GM19025 (cell line): ENCODE measurements at regions not wholly inside any gene's neighbourhood (a gene's known extent, or its start where the extent isn't known, plus 50 kb on each side); places are given as distances from the start of the nearest gene placed in this dataset.

Source experiments
- ATAC-seq: cut with Tn5 transposase; IDR thresholded peaks from one replicate; pipeline ENCODE4 v1.9.1; 2021; ENCODE audit warnings: mild to moderate bottlenecking, low read depth, moderate library complexity; ENCODE audit not compliant: unreplicated experiment

DNA sequence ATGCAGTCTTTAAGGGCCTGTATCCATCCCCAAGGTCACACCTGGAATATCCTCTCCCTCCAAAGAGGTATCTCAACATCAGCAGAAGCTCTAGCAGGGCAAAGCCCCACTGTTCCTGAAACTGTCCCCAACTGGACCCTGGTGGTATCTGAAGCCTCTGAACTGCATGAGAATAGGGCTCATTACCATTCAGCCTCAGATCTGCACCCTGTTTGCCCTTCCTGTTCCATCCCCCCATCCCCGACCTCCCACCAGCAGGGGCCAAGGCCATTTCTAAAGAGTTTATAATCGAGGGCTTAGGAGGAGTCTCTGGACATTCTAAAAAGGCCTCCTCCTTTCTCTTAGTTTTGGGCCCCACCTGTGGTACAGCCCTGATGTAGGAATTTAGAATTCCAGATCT, 74.0 kb upstream of the THY1 start:
- ATAC-seq = no peak

DNA sequence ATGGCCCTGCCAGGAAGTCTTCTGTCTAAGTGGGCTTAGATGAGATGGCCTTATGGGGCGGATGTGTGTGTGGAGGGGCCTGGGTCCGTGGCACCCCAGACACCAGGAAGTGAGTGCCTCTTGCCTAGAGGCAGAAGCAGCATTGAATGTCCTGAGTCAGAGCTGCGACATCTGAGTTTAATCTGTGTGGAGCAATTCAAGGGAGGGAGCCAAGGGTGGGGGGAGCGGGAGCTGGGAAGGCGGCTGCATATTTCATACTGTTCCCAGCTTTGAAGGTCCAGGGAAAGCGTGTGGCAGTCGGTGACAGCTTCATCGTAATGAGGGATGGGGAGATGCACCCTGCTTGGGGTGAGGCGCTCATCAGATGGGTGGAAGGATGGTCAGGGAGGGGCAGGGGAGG, 73.5 kb upstream of the THY1 start:
- no peak for ATAC-seq

DNA sequence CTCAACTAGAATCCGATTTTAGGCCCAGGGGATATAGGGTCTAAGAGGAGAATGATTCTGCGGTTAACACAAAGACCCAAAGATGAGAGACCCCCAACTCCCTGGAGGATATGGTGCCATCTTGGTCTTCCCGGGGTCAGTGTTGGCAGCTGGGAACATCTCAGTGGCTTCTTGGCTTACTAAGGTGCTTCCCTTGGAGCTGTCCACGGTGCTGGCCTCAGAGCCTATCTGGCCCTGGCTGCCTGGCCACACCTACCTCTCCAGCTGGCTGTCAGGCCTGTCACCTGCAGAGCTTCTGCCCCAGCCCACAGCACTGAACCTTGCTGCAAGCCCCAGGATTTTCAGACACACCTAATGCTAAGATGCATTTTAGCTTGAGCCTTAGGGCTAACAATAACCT, 70.7 kb upstream of the THY1 start:
- no peak for ATAC-seq

DNA sequence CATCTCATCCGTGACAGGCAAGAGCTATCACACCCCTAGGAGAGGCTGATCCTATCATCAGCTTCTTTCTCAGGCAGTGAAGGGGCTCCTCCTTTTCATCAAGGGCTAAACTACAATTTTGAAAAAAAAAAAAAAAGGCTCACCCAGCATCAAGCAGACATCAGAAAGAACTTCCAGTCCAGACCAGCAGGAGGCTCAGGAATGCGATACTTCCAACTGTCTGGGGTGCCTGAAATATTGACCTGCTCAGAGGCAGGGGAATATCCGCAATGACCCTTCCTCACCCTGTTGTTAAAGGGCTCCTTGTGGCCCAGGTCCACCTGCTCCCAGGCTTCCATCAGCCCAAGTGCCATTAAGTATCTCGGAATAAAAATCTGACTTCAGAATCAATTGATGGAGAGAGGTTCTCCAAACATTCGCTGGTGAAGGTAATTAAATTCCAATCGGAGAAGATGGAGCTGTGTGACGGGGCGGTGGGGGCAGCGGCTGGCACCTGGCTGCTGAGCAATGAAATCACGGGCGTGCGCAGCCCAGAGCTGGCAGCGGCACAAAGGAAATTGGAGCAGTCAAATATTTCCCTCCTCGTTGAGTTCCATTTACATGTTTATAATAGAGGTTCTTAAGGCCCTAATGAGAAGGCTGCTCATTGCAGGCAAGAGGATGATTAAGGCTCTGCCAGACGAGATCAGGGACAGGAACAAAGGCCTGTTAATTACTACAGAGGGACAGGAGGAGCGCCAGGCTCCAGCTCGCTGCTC, 69.0 kb upstream of the THY1 start:
- ATAC-seq = no peak

DNA sequence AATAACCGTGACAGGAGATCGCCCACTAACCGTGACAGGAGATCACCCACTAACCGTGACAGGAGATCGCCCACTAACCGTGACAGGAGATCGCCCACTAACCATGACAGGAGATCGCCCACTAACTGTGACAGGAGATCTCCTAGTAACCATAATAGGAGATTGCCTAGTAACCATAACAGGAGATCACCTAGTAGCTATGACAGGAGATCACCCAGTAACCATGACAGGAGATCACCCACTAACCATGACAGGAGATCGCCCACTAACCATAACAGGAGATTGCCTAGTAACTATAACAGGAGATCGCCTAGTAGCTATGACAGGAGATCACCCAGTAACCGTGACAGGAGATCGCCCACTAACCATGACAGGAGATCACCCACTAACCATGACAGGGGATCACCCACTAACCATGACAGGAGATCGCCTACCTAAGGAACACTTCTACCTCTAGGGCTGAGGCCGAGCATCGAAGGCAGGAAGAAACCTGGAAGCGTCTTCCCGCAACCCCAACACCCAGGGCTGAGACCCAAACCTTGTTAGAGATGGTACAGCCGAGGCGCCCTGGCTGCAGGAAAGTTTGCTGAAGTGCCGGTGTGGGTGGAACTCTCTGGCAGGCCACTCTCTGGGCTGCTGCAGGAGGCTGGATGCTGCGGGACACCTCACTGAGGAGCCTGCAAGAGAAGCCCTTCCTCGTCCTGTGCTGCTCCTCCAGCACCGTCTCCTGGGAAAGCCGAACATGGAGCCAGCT, 67.5 kb upstream of the THY1 start:
- ATAC-seq = no peak

DNA sequence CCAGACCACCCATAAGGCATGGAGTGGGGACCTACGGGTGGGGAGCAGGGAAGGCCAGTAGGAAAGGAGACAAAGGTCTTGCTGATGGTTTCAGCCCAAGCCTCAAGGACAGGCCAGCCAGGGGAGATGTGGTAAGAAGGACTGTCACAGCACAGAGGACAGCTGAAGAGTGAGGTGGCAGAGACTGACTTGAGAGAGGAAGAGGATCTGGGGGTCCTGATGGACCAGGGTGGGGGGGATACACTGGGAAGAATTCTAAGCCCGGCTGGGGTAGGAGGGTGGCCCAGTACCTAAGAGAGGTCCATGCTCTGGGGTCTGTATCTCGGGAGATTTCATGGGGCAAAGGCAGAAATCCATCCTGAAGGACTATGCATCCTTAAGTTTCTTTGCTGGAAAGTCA, 66.1 kb upstream of the THY1 start:
- ATAC-seq = no peak

DNA sequence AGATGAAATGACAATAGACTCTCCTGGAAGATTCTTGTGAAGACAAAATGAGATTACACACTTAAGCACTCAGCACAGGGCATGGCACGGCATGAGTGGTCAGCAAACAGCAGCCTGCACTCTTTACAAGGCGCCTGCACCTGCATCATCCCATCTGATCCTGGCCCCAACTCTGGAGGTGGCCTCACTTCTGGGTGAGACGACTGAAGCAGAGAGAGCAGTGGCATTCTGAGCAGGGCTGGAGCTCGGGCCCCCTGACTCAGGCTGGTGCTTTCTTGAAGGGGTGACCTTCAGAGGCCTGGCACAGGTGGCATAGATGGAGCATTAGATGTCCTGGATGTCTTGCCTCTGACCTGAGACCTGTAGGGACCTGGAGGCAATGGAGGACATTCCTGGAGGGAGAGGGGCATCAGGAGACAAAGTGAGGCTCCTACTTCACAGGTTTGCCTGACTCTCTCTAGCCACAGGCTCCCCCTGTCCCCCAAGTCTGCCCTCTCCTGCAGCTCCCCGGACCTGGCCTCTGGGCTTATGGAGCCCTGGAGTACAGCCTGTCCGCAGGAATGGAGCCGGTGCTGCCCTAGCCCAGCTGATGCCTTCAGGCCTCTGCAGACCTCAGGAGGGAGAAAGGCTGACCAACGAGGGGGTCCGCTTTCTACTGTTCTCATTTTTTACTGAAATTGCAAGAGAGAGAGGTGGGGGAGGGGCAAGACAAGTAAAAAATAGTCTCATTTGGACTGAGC, 65.5 kb upstream of the THY1 start:
- ATAC-seq = no peak

DNA sequence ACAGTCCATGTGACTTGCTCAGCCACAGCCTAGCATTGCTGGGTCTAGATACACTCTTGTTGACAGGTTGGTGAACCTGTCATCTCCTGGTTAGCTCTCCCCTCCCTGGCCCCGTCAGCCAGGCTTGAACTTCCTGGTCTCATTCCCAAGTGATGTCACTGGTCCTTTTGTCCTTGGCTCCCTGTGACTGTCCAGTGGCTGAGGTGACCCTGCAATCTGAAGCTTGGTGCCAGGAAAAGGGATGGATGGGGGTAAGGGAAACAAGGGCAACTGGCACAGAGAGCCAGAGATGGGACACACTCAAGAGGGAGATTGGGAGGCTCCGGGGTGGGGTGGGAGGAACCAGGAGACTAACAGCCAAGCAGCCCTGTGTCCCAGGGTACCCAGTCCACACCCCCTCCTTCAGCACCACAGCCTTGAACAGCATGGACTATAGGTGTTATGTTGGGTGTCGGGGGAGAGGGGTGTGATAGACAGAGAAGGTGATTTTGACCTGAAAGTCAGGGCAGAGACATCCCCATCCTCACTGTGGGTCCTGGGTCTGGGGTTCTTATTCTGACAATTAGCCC, 63.8 kb upstream of the THY1 start:
- ATAC-seq = no peak

DNA sequence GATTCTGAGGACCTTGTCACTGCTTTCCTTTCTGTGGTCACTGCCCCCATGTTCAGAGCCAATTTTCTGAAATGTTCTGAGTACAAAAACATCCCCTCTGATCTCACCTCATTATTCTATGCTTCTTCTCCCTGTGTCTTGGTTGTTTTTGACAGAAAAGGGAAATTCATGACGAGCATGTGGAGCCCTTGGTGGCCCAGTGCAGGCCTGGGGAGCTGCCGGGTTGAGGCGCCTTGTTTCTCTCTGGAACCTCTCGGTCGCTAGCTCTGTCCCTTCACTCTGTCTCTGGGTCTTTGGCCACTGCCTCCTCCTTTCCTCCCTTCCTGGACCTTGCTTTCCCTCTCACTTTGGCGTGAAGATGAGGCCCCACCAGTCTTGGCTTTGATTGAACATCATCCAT, 63.0 kb upstream of the THY1 start:
- no peak for ATAC-seq

DNA sequence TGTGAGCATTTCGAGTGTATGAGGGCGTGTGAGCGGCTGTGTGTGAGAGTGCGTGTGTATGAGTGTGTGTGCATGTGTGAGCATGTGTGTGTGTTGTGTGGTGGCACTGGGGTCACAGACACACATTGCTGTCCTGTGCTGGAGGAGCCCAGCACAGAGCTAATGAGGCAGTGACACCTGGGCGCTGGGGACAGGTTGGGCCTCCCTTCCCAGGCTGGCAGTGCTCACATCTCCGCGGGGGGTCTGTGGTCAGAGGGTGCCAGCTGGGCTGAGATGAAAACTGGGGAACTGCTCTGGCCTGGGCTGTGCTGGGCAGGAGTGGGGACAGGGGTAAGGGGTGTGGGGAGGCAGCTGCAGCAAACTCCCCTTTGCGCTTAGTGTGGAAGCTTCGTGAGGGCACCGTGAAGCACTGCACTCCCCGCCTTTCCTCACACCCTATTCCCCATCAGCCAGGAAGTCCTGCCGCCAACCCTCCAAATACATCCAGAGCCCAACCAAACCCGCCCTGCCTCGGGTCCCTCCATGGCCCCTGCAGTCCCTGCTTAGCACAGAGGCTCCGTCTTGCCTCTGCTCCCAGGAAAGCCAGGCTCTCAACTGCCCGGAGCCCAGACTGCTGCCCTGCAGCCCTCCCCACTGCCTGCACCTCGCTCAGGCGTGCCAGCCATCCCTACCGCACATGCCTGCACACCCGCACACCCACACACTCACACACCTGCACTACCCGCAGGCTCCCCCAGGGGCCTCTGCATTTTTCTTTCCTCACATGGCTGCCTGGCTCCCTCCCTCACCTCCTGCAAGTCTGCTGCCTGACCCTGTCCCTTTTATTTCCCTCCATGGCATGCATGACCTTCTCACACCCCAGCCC, 62.0 kb upstream of the THY1 start:
- ATAC-seq = no peak

DNA sequence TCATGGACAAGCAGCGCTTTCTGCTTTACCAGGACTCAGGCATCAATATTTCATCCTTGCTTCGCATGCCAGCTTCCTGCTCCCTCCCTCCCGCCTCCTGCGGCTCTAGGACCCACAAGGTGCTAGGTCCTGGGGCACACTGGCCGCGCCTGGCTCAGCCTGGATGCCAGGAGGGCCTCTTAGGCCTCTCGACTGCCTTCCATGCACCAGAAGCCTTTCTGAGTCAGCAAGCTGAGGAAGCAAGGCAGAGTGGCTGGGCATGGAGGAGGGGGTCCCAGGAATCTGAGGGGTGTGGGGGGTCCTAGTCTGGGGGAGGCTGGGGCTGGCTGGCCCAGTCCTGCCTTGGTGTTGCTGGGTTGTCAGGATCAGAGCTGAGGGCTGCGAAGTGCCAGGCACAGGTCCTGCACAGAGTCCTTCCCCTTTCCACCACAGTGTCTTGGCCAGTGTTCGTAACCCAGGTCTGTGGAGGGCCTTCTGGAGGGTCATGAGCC, 61.0 kb upstream of the THY1 start:
- ATAC-seq = no peak

DNA sequence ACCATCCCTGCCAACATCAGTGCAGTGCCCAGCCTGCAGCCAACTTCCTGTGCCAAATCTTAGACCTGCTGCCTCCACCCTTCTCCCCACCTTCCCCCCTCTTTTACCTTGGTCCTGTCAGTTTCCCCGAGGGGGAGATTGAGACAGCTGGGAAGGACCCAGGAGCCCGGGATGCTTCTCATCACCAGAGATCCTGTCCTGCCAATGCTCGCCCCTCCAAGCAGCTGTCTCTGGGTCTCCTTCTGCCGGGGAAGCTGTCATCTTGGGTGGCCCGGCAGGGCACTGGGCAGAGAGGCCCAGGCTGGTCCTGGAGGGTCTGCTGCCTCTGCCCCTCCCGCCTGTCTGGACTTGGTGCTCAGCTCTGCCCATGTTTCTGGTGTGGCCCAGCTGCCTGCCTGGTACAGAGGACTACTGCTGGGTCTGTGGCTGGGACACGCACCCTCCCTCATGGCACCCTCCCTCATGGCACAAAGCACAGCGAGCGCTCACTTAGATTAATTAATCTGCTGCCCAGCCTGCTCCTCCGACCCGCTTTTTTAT, 60.4 kb upstream of the THY1 start:
- no peak for ATAC-seq

DNA sequence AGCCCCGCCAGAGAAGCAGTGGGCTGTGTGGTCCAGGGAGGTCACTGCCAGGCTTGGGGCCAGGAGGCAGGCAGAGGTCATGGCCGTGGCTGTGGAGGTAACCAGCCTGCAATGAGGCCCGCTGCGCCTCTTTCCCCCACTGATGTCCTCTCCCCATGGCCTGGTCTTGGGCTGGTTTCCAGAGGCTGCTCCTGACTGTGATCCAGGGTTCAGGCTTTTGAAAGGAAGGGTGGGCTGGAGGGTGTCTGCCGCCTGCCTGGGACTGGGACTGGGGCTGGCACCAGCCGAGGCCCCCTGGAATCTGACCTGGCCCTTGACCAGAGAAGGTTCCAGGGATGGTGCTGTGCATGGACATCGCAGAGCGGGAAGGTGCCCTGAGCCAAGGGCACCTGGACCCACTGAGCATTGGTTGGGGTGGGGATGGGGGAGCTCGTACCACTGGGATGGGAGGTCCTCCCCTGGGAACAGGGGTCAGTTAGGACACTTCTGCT, 59.6 kb upstream of the THY1 start:
- no peak for ATAC-seq

DNA sequence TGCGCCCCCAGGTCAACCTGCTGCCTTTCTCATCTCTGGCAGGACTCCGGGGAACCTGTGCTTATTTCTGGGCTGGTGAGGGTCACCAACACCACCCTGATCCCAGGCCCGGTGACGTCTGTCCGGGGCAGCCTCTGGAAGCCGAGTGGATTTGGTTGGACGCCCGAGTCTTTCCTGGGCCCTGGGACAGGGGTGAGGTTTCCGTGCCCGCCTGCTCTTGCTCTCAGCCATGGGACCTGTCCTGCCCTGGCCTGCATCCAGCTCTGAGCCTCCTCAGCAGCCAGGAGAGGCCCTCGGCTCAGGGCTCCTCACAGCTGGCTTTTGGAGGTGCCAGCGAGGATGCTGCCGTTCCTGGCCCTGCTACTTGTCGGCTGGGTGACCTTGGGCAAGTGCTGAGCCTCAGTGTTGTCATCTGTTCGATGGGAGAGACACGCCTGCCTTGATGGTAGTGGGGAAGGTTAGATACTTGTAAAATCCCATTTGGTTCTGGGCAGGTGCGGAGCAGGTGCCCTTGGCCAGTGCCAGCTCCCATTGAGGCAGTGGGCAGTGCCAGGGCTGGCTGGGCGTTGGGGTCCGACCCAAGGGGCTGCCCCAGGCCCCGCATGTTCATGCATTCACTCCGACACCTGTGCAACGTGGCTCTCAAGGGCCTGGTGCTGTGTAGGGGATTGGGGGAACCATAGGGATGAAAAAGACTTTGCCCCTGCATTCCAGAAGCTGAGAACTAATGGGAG, 58.9 kb upstream of the THY1 start:
- ATAC-seq = no peak

DNA sequence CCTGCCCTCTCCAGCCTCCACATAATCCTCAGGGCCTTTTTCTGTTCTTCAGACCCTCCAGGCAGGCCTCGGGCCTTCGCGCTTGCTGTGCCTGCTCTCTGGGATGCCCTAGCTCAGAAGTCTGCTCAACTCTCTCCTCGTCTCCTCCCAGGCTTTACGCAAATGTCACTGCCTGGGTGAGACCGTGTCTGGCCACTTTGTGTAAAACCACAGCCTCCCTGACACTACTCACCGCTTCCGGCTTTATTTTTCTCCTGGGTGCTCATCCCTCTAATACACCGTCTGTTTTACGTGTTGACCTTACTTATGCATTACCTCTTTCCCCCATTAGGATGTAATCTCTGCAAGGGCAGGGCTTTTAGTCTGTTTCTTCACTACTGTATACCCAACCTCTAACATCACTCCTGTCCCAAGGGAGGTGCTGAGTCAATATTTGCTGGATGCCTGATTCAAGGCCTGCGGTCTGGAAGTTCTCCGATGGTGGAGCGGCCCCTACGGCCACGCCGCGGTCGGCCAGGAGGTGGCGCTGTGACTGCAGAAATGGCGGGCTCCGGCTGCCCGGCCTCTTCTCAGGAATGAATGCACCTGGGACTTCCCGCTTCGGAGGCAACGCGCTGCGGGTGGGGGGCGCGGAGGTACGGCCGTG, 58.2 kb upstream of the THY1 start:
- ATAC-seq = no peak

DNA sequence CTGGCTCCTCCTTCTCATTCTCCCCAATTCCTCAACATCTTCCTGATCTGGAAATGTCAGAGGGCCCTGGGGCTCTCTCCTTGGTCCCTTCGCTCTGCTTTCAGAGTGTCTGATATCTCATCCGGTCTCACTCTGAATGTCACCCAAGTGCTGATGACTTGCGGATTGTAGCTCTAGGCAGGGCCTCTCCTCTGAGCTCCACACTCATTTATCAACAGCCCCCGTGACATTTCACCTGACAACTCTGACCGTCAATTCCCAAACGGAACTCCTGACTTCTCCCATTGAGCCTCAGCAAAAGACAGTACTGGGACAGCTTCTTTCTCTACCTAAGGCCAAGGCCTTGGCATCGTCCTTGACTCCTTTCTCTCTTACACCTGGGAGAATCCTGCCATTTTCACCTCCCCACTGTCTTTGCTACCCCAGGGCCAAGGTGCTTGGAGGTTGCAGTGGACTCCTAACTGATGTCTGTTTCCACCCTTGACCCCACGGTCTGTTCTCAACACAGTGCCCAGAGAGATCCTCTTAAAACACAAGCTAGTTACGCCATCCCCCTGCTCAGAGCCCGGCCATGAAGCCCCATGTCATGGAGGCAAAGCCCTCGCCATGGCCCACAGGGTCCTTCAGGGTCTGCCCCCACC, 57.5 kb upstream of the THY1 start:
- ATAC-seq = no peak

DNA sequence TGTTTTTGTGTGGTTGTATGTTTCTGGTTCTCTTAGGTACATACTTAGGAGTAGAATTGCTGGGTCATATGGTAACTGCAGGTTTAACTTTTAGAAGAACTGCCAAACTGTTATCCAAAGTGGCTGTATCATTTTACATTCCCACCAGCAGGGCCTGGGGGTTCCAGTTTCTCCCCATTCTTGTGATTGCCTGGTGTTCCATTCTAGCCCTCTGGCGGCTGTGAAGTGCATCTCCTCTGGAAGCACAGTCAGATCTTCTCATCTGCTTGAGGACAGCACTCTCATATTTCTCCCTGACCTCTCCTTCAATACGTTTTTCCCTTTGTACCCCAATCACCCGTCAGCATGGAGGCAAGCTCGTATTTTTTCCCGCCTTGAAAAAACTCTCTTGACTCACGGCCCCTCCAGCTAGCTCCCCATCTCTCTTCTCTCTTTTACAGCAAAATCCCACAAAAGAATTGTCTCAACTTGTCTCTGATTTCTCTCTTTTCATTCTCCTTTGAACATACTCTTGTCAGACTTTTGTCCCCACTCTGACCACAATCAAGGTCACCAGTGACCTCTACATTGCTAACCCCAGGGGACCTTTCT, 56.8 kb upstream of the THY1 start:
- ATAC-seq = no peak
